ENCODE measurements at regions not wholly inside any gene's neighbourhood (a gene's known extent, or its start where the extent isn't known, plus 50 kb on each side); places are given as distances from the start of the nearest gene placed in this dataset.
"Not testable (repeated sequence)": the region's sequence is repeated elsewhere in the genome, so short reads cannot be mapped to it uniquely, and the experiment has no call there.

GRCh38 chr16:10265770-10266615, 83.8 kb upstream of the GRIN2A start:
- no peak overlapping the region for H3K27ac Mint-ChIP-seq

GRCh38 chr16:10266809-10267208, 84.6 kb upstream of the GRIN2A start:
- peaks cover 2% of the 10 kb centered on the region for H3K4me1 Mint-ChIP-seq (ENCODE audit: low read depth)
- H3K27ac Mint-ChIP-seq: no peak overlapping the region
- H3K36me3 Mint-ChIP-seq (ENCODE audit: insufficient read depth): peaks cover 2% of the 10 kb centered on the region
- H3K4me3 Mint-ChIP-seq (ENCODE audit: low read depth): no peak overlapping the region
- DNase-seq (ENCODE audit: low spot score, unreplicated experiment): no peak
- peaks cover 7% of the 10 kb centered on the region for H3K9me3 Mint-ChIP-seq (ENCODE audit: low read depth)
- no peaks in the 10 kb centered on the region for H3K27me3 Mint-ChIP-seq
- TF ChIP-seq, protein P1, sequence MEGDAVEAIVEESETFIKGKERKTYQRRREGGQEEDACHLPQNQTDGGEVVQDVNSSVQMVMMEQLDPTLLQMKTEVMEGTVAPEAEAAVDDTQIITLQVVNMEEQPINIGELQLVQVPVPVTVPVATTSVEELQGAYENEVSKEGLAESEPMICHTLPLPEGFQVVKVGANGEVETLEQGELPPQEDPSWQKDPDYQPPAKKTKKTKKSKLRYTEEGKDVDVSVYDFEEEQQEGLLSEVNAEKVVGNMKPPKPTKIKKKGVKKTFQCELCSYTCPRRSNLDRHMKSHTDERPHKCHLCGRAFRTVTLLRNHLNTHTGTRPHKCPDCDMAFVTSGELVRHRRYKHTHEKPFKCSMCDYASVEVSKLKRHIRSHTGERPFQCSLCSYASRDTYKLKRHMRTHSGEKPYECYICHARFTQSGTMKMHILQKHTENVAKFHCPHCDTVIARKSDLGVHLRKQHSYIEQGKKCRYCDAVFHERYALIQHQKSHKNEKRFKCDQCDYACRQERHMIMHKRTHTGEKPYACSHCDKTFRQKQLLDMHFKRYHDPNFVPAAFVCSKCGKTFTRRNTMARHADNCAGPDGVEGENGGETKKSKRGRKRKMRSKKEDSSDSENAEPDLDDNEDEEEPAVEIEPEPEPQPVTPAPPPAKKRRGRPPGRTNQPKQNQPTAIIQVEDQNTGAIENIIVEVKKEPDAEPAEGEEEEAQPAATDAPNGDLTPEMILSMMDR (IDR thresholded peaks at IDR 0.05; ENCODE audit: unreplicated experiment): no peak

More at GRCh38 chr16:10265770-10266615, 83.8 kb upstream of the GRIN2A start:
- Mint-ChIP-seq H3K4me3 (ENCODE audit: low read depth) (no peak overlapping the region), H3K36me3 (ENCODE audit: insufficient read depth) (peaks cover 2% of the 10 kb centered on the region), H3K4me1 (ENCODE audit: low read depth) (peaks cover 6% of the 10 kb centered on the region), H3K9me3 (ENCODE audit: low read depth) (peaks cover 7% of the 10 kb centered on the region), H3K27me3 (no peaks in the 10 kb centered on the region)
- no peak for DNase-seq (ENCODE audit: low spot score, unreplicated experiment)
- TF ChIP-seq, protein P1 (IDR thresholded peaks at IDR 0.05; ENCODE audit: unreplicated experiment): no peak

GRCh38 chr16:10269632-10270031, 87.4 kb upstream of the GRIN2A start:
- TF ChIP-seq, protein P1 (IDR thresholded peaks at IDR 0.05; ENCODE audit: unreplicated experiment): no peak
- H3K36me3 Mint-ChIP-seq (ENCODE audit: insufficient read depth): peaks cover 2% of the 10 kb centered on the region
- H3K4me1 Mint-ChIP-seq (ENCODE audit: low read depth): peaks cover 2% of the 10 kb centered on the region
- H3K27me3 Mint-ChIP-seq: no peaks in the 10 kb centered on the region
- no peak for DNase-seq (ENCODE audit: low spot score, unreplicated experiment)
- no peak overlapping the region for H3K4me3 Mint-ChIP-seq (ENCODE audit: low read depth)
- H3K27ac Mint-ChIP-seq: no peak overlapping the region
- H3K9me3 Mint-ChIP-seq (ENCODE audit: low read depth): peaks cover 7% of the 10 kb centered on the region

- DNase-seq (ENCODE audit: low spot score, unreplicated experiment); H3K4me1 Mint-ChIP-seq (ENCODE audit: low read depth); H3K4me3 Mint-ChIP-seq (ENCODE audit: low read depth); H3K36me3 Mint-ChIP-seq (ENCODE audit: insufficient read depth); H3K27ac Mint-ChIP-seq; H3K27me3 Mint-ChIP-seq: not testable (repeated sequence)
- peaks cover 11% of the 10 kb centered on the region for H3K9me3 Mint-ChIP-seq (ENCODE audit: low read depth)
Observed at GRCh38 chr16:10272250-10272854, 90.1 kb upstream of the GRIN2A start.

DNA sequence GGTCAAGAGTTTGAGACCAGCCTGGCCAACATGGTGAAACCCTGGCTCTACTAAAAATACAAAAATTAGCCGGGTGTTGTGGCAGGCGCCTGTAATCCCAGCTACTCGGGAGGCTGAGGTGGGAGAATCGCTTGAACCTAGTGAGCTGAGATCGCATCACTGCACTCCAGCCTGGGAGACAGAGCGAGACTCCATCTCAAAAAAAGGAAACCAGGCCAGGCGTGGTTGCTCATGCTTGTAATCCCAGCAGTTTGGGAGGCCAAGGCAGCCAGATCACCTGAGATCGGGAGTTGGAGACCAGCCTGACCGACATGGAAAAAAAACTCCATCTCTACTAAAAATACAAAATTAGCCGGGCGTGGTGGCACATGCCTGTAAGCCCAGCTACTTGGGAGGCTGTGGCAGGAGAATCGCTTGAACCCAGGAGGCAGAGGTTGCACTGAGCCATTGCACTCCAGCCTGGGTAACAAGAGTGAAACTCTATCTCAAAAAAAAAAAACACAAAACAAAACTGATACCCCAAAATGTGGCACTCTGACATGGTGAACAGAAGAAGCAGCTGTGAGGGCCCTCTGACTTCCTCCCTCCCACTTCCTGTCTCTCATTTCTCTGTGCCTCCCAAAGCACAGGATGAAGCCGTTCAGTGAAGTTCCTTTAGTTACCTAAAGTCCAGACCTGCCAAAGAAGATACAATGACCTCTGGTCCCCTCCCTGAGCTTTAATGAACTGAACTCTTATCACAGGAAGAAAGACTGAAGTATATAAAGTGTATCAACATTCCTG, 93.2 kb upstream of the GRIN2A start:
- H3K4me1 Mint-ChIP-seq (ENCODE audit: low read depth); H3K36me3 Mint-ChIP-seq (ENCODE audit: insufficient read depth); DNase-seq (ENCODE audit: low spot score, unreplicated experiment); H3K27me3 Mint-ChIP-seq; H3K27ac Mint-ChIP-seq; H3K4me3 Mint-ChIP-seq (ENCODE audit: low read depth): not testable (repeated sequence)
- peaks cover 12% of the 10 kb centered on the region for H3K9me3 Mint-ChIP-seq (ENCODE audit: low read depth)

GRCh38 chr16:10277597-10277996, 95.4 kb upstream of the GRIN2A start:
- Mint-ChIP-seq H3K4me3 (ENCODE audit: low read depth) (no peak overlapping the region), H3K27me3 (no peaks in the 10 kb centered on the region), H3K9me3 (ENCODE audit: low read depth) (peaks cover 8% of the 10 kb centered on the region), H3K4me1 (ENCODE audit: low read depth) (peaks cover 9% of the 10 kb centered on the region), H3K27ac (no peak overlapping the region), H3K36me3 (ENCODE audit: insufficient read depth) (peaks cover 7% of the 10 kb centered on the region)
- TF ChIP-seq, protein P1 (IDR thresholded peaks at IDR 0.05; ENCODE audit: unreplicated experiment): no peak
- no peak for DNase-seq (ENCODE audit: low spot score, unreplicated experiment)
